A549 (cell line): ENCODE measurements at regions not wholly inside any gene's neighbourhood (a gene's known extent, or its start where the extent isn't known, plus 50 kb on each side); places are given as distances from the start of the nearest gene placed in this dataset.

Experiments
- ATAC-seq, 2 experiments: fragments of 200-7000 bp in 1 of 2; fragments of >200 bp in 1 of 2; cut with Nextera tagmentation in 1 of 2; cut with Tn5 transposase in 1 of 2; 3 replicates each; pipeline versions ENCODE4 v1.8.0 to v1.9.1; 2018 to 2020; ENCODE audit warnings: mild to moderate bottlenecking in 1 of 2, moderate library complexity in 1 of 2
- CTCF ChIA-PET: fragments of 300-600 bp; sonication (Branson Sonifier 250); formaldehyde crosslinking; extraction: SDS; loops from one replicate; lab custom pipeline; 2021; ENCODE audit warnings: antibody characterized with exemption, inconsistent platforms; lab: Yijun Ruan, JAX
- POLR2A ChIA-PET: fragments of 350-600 bp; formaldehyde crosslinking; extraction: SDS; loops from one replicate; lab custom pipeline; 2021; ENCODE audit warnings: antibody characterized with exemption, inconsistent platforms; lab: Yijun Ruan, JAX
- DNase-seq, 2 experiments: peaks; one replicate each; pipeline versions ENCODE4 v3.0.0 to v3.0.0-alpha.2; 2011 to 2016; ENCODE audit warnings: low read depth in 1 of 2, low spot score in 1 of 2
- FAIRE-seq: peaks from 2 replicates; lab custom pipeline; 2011; peaks lifted over from hg19 to GRCh38; lab: Jason Lieb, UNC
- H3K27ac ChIP-seq, 2 experiments: fragments of >200 bp; sonication (Bioruptor Twin); formaldehyde crosslinking; 3 replicates each; pipeline ENCODE4 v1.5.1; 2016 to 2017
- H3K4me1 ChIP-seq: fragments of >200 bp; sonication (Bioruptor Twin); formaldehyde crosslinking; 3 replicates; pipeline ENCODE4 v1.6.1; 2016
- H3K4me2 ChIP-seq: fragments of >200 bp; sonication (Bioruptor Twin); formaldehyde crosslinking; 3 replicates; pipeline ENCODE4 v1.6.1; 2016
- H3K4me3 ChIP-seq: fragments of >200 bp; sonication (Bioruptor Twin); formaldehyde crosslinking; 3 replicates; pipeline ENCODE4 v1.5.1; 2016
- H3K9me3 ChIP-seq: fragments of >200 bp; sonication (Bioruptor Twin); formaldehyde crosslinking; 3 replicates; pipeline ENCODE4 v1.6.1; 2016
- BHLHE40 ChIP-seq: IDR thresholded peaks from 2 replicates; pipeline ENCODE4 v1.6.1; 2012; ENCODE audit warnings: low read depth, low read length, inconsistent platforms
- CEBPB ChIP-seq, 2 experiments: fragments of >200 bp in 1 of 2; sonication (Bioruptor Twin) in 1 of 2; formaldehyde crosslinking in 1 of 2; IDR thresholded peaks; 2 replicates each; pipeline ENCODE4 v1.6.1; 2012 to 2016
- CHD4 ChIP-seq: fragments of 200-600 bp; sonication (generic); IDR thresholded peaks from 2 replicates; pipeline ENCODE4 v1.6.1; 2016; ENCODE audit warnings: antibody characterized with exemption, mild to moderate bottlenecking, borderline replicate concordance
- EHMT2 ChIP-seq: fragments of 200-600 bp; sonication (generic); IDR thresholded peaks from 2 replicates; pipeline ENCODE4 v1.6.1; 2016; ENCODE audit warnings: antibody characterized with exemption, low read depth, mild to moderate bottlenecking, moderate library complexity
- FOSB ChIP-seq: fragments of 250-450 bp; sonication (Bioruptor Pico); IDR thresholded peaks from 2 replicates; pipeline ENCODE4 v1.5.0; 2020; ENCODE audit warnings: mild to moderate bottlenecking, moderate library complexity
- FOSL2 ChIP-seq, 2 experiments: fragments of 450-650 bp in 1 of 2; fragments of >200 bp in 1 of 2; sonication (Bioruptor Twin) in 1 of 2; formaldehyde crosslinking; IDR thresholded peaks; 2 replicates each; pipeline versions ENCODE4 v1.5.0 to v1.6.1; 2016 to 2020; ENCODE audit warnings: mild to moderate bottlenecking in 1 of 2, moderate library complexity in 1 of 2
- FOXS1 ChIP-seq: fragments of 250-450 bp; sonication (Bioruptor Pico); IDR thresholded peaks from 2 replicates; pipeline ENCODE4 v1.5.0; 2020; ENCODE audit warnings: mild to moderate bottlenecking, moderate library complexity
- GATA3 ChIP-seq: IDR thresholded peaks from 2 replicates; pipeline ENCODE4 v1.6.1; 2012; ENCODE audit warnings: borderline replicate concordance
- HDAC2 ChIP-seq: fragments of 200-600 bp; sonication (generic); IDR thresholded peaks from 2 replicates; pipeline ENCODE4 v1.6.1; 2016
- HEYL ChIP-seq: fragments of 250-450 bp; sonication (Bioruptor Pico); IDR thresholded peaks from 2 replicates; pipeline ENCODE4 v1.8.0; 2021; ENCODE audit warnings: mild to moderate bottlenecking, moderate library complexity
- HOXA7 ChIP-seq: fragments of 250-450 bp; sonication (Bioruptor Pico); IDR thresholded peaks from 2 replicates; pipeline ENCODE4 v1.5.0; 2020; ENCODE audit warnings: mild to moderate bottlenecking, moderate library complexity
- KDM1A ChIP-seq: fragments of 200-600 bp; sonication (generic); IDR thresholded peaks from 2 replicates; pipeline ENCODE4 v1.6.1; 2016; ENCODE audit warnings: low read depth, mild to moderate bottlenecking
- MAFK ChIP-seq: fragments of 450-650 bp; IDR thresholded peaks from 2 replicates; pipeline ENCODE4 v1.6.1; 2014; ENCODE audit not compliant: partially characterized antibody
- MYC ChIP-seq: IDR thresholded peaks from 2 replicates; pipeline ENCODE4 v1.6.1; 2012; ENCODE audit warnings: mild to moderate bottlenecking, inconsistent platforms, low read length, improper control_type of control experiment, borderline replicate concordance
- NPAS2 ChIP-seq: fragments of 250-450 bp; sonication (Bioruptor Pico); IDR thresholded peaks from 2 replicates; pipeline ENCODE4 v1.8.0; 2022; ENCODE audit warnings: mild to moderate bottlenecking, moderate library complexity, borderline replicate concordance
- NR3C1 ChIP-seq: fragments of >200 bp; sonication (Bioruptor Twin); formaldehyde crosslinking; IDR thresholded peaks from 3 replicates; pipeline ENCODE4 v1.6.1; 2017
- POLR2A ChIP-seq: IDR thresholded peaks from 2 replicates; pipeline ENCODE4 v1.6.1; 2012; ENCODE audit warnings: mild to moderate bottlenecking, low read length
- POLR2AphosphoS2 ChIP-seq: conservative IDR thresholded peaks from 2 replicates; pipeline ENCODE4 v1.6.1; 2012; ENCODE audit warnings: low read length, improper control_type of control experiment, inconsistent platforms
- RCOR1 ChIP-seq: fragments of 150-350 bp; IDR thresholded peaks from 2 replicates; pipeline ENCODE4 v1.6.1; 2014; ENCODE audit warnings: antibody characterized with exemption, low read length, low read depth
- RFX5 ChIP-seq: fragments of 450-650 bp; IDR thresholded peaks from 2 replicates; pipeline ENCODE4 v1.7.1; 2014; ENCODE audit warnings: antibody characterized with exemption, mild to moderate bottlenecking, moderate library complexity
- TP53 ChIP-seq: fragments of 250-450 bp; sonication (Bioruptor Pico); IDR thresholded peaks from 2 replicates; pipeline ENCODE4 v1.5.0; 2021; ENCODE audit warnings: mild to moderate bottlenecking, moderate library complexity
- ZSCAN20 ChIP-seq: fragments of 250-450 bp; sonication (Bioruptor Pico); IDR thresholded peaks from 2 replicates; pipeline ENCODE4 v1.8.0; 2022; ENCODE audit warnings: mild to moderate bottlenecking, moderate library complexity
- WGBS: methylation state at CpG from one replicate; pipeline ENCODE4 v1.1.6; 2017; ENCODE audit errors: missing lambda C conversion rate; 5-methylcytosine and 5-hydroxymethylcytosine counted together
- TF ChIP-seq, protein P1 (sequence below): IDR thresholded peaks from 2 replicates; pipeline ENCODE4 v1.6.1; 2012
- TF ChIP-seq, protein P2 (sequence below): fragments of >200 bp; sonication (Bioruptor Twin); formaldehyde crosslinking; IDR thresholded peaks from 2 replicates; pipeline ENCODE4 v1.6.1; 2016
- TF ChIP-seq, protein P3 (sequence below): IDR thresholded peaks from 2 replicates; pipeline ENCODE4 v1.6.1; 2012; ENCODE audit warnings: low read depth, borderline replicate concordance
- TF ChIP-seq, protein P4 (sequence below): fragments of >200 bp; sonication (Bioruptor Twin); formaldehyde crosslinking; IDR thresholded peaks from 3 replicates; pipeline ENCODE4 v1.6.1; 2016
- TF ChIP-seq, protein P5 (sequence below): fragments of 450-650 bp; IDR thresholded peaks from 2 replicates; pipeline ENCODE4 v1.6.1; 2014; ENCODE audit warnings: antibody characterized with exemption

DNA sequence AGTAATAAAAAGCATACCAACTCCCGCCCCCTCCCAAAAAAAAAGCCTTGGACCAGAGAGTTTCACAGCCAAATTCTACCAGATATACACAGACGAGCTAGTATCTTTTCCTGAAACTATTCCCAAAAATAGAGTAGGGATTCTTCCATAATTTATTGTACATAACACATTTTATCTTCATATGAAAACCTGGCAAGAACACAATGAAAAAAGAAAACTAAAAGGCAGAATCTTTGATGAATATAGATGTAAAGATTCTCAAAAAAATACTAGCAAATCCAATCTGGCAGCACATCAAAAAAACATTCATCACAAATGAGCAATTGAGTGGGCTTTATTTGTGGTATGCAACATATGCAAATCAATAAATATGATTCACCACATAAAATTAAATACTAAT is 798.8 kb downstream of the CDH18 start (continued):
- no peak for TF ChIP-seq FOXS1 (CRISPR knock-in tag)
- no peak for TF ChIP-seq NR3C1
- no peak for TF ChIP-seq POLR2A
- TF ChIP-seq HEYL (CRISPR knock-in tag) = no peak
- no peak for TF ChIP-seq GATA3
- no peak for TF ChIP-seq CHD4
- no peak for TF ChIP-seq POLR2AphosphoS2
- no peak for TF ChIP-seq TP53 (CRISPR knock-in tag)
- no peak for TF ChIP-seq MYC
- no peak for TF ChIP-seq FOSB (CRISPR knock-in tag)
- TF ChIP-seq, protein P1, sequence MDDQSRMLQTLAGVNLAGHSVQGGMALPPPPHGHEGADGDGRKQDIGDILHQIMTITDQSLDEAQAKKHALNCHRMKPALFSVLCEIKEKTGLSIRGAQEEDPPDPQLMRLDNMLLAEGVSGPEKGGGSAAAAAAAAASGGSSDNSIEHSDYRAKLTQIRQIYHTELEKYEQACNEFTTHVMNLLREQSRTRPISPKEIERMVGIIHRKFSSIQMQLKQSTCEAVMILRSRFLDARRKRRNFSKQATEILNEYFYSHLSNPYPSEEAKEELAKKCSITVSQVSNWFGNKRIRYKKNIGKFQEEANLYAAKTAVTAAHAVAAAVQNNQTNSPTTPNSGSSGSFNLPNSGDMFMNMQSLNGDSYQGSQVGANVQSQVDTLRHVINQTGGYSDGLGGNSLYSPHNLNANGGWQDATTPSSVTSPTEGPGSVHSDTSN = no peak
- TF ChIP-seq EHMT2 = no peak
- TF ChIP-seq ZSCAN20 (CRISPR knock-in tag) = no peak
- TF ChIP-seq NPAS2 (CRISPR knock-in tag) = no peak
- no peak for TF ChIP-seq HDAC2
- TF ChIP-seq HOXA7 (CRISPR knock-in tag) = no peak

DNA sequence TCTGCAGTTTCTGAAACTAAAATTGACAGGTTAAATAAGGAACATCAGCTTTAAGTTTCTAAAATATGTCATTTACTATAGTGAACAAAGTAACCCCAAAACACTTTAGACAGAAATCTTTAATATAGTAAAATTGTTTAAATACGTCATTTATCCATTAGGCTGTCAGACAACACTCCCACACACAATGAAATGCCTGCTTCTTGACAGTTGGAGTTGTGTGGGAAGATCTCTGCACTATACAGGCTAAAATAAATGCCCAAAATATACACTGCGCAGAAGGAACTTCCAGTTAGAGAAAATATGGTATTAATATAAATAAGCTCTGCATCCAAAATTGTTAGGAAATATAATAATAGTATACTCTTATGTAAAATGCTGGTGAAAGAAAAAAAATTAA is 794.4 kb downstream of the CDH18 start:
- Histone ChIP-seq H3K4me2 (no peak overlapping the region), H3K27ac (no peak overlapping the region), H3K4me3 (no peak overlapping the region), H3K4me1 (no peaks in the 10 kb centered on the region), H3K9me3 (no peaks in the 10 kb centered on the region)
- no peak for ATAC-seq
- FAIRE-seq = no peak
- no peak for DNase-seq
- WGBS = 30% methylated on average over 2 of the region's 2 CpGs
- TF ChIP-seq POLR2A = no peak
- no peak for TF ChIP-seq HEYL (CRISPR knock-in tag)
- ChIA-PET CTCF (interaction anchor here (0.6 kb wide), 1 partner anchor 433 kb away, joined by 3 read pairs; no protein-coding TSS in a partner anchor), POLR2A (no interaction called here)

DNA sequence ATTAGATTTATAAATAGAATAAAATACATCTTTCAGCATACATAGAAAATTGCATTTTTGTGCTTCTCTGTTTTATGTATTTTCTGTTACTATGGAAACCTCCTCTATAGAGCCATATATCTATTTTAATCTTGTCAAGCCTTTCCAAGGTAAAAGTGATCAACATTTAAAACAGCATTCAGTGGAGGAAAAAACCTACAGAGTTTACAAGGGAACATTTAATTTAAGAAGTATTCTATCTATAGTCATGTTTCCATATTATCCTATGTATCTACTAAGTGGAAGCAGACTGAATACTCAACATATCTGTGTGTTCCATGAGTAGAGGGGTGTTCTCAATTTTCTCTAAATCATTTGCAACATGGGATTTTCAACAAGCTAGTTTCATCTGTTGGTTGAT is 791.4 kb downstream of the CDH18 start:
- Histone ChIP-seq H3K4me3 (no peak overlapping the region), H3K9me3 (no peaks in the 10 kb centered on the region), H3K27ac (no peak overlapping the region), H3K4me1 (no peaks in the 10 kb centered on the region), H3K4me2 (no peak overlapping the region)
- no peak for DNase-seq
- POLR2A ChIA-PET = no interaction called here
- CTCF ChIA-PET = no interaction called here
- TF ChIP-seq MAFK (no peak), FOSL2 (IDR thresholded peaks at IDR 0.05) (no peak), FOSL2 (CRISPR knock-in tag; IDR thresholded peaks at IDR 0.05) (no peak)
- ATAC-seq = no peak
- FAIRE-seq = no peak

DNA sequence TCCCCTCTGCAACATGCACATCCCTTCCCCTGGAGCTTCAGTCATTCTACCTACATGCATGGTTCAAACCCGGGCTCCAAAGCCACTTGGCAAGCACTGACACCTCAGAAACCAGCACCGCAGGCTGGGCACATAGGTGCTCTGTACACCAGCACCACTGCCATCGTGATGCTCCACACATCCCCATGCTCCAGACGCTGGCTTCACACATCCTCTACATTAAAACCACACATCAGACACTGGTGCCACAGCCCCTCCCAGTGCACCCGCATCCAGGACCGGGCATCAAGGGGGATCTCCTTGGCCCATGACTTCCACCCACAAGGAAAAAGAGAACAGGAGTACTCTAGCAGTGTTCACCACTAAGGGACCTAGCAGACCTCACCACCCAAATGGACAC is 787.7 kb downstream of the CDH18 start:
- Histone ChIP-seq H3K27ac (no peak overlapping the region), H3K4me2 (no peak overlapping the region), H3K9me3 (no peaks in the 10 kb centered on the region), H3K4me3 (no peak overlapping the region), H3K4me1 (no peaks in the 10 kb centered on the region)
- FAIRE-seq = no peak
- 54% methylated on average over 5 of the region's 6 CpGs for WGBS
- CTCF ChIA-PET = no interaction called here
- POLR2A ChIA-PET = no interaction called here
- ATAC-seq = no peak
- TF ChIP-seq, protein P2, sequence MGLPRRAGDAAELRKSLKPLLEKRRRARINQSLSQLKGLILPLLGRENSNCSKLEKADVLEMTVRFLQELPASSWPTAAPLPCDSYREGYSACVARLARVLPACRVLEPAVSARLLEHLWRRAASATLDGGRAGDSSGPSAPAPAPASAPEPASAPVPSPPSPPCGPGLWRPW = no peak
- TF ChIP-seq KDM1A (no peak), FOXS1 (CRISPR knock-in tag) (no peak), BHLHE40 (no peak), POLR2A (no peak), RCOR1 (no peak), CEBPB (IDR thresholded peaks at IDR 0.05) (no peak), RFX5 (no peak)
- TF ChIP-seq, protein P3, sequence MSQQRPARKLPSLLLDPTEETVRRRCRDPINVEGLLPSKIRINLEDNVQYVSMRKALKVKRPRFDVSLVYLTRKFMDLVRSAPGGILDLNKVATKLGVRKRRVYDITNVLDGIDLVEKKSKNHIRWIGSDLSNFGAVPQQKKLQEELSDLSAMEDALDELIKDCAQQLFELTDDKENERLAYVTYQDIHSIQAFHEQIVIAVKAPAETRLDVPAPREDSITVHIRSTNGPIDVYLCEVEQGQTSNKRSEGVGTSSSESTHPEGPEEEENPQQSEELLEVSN = no peak
- TF ChIP-seq, protein P4, sequence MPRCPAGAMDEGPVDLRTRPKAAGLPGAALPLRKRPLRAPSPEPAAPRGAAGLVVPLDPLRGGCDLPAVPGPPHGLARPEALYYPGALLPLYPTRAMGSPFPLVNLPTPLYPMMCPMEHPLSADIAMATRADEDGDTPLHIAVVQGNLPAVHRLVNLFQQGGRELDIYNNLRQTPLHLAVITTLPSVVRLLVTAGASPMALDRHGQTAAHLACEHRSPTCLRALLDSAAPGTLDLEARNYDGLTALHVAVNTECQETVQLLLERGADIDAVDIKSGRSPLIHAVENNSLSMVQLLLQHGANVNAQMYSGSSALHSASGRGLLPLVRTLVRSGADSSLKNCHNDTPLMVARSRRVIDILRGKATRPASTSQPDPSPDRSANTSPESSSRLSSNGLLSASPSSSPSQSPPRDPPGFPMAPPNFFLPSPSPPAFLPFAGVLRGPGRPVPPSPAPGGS = no peak
- TF ChIP-seq, protein P5, sequence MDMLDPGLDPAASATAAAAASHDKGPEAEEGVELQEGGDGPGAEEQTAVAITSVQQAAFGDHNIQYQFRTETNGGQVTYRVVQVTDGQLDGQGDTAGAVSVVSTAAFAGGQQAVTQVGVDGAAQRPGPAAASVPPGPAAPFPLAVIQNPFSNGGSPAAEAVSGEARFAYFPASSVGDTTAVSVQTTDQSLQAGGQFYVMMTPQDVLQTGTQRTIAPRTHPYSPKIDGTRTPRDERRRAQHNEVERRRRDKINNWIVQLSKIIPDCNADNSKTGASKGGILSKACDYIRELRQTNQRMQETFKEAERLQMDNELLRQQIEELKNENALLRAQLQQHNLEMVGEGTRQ = no peak
- no peak for DNase-seq
